ENCODE measurements at regions not wholly inside any gene's neighbourhood (a gene's known extent, or its start where the extent isn't known, plus 50 kb on each side); places are given as distances from the start of the nearest gene placed in this dataset.

DNA sequence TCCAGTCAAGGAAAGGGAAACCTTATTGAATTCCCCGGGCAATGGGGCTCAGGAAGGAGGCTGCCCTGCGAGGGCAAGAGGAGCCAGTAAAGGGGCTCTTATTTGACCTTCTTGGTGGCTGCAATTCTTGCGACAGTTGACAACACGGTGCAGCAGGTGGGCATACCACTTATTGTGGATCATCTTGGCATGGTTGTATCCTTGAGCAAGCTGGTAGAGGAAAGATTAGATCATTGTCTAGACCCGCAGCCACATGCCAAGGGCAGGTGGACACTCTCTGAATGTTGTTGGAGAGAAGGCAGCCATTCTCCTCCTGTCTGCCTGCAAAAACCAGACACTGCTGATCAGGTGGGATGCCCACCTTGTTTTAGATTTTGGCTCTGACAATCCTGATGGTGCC, 170.2 kb upstream of the CHST9 start:
- WGBS, 4 donors, result 82 to 94% (median 89%) methylated on average over 5 of the region's 5 CpGs
- no peak for DNase-seq
- Histone ChIP-seq H3K27me3 (peaks cover 0 to 4% (median 0%) of the 10 kb centered on the region in 9 donors), H3K4me1 (no peaks in the 10 kb centered on the region), H3K4me3 (no peak overlapping the region), H3K36me3 (no peaks in the 10 kb centered on the region), H3K27ac (no peak overlapping the region), H3K9me3 (no peaks in the 10 kb centered on the region)
- ATAC-seq, result no peak
- intact Hi-C loops (cut with DNase I), result no loop called here
- no peak for TF ChIP-seq POLR2A (IDR thresholded peaks at IDR 0.05)
- TF ChIP-seq, protein P1, sequence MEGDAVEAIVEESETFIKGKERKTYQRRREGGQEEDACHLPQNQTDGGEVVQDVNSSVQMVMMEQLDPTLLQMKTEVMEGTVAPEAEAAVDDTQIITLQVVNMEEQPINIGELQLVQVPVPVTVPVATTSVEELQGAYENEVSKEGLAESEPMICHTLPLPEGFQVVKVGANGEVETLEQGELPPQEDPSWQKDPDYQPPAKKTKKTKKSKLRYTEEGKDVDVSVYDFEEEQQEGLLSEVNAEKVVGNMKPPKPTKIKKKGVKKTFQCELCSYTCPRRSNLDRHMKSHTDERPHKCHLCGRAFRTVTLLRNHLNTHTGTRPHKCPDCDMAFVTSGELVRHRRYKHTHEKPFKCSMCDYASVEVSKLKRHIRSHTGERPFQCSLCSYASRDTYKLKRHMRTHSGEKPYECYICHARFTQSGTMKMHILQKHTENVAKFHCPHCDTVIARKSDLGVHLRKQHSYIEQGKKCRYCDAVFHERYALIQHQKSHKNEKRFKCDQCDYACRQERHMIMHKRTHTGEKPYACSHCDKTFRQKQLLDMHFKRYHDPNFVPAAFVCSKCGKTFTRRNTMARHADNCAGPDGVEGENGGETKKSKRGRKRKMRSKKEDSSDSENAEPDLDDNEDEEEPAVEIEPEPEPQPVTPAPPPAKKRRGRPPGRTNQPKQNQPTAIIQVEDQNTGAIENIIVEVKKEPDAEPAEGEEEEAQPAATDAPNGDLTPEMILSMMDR (IDR thresholded peaks at IDR 0.05), result no peak

DNA sequence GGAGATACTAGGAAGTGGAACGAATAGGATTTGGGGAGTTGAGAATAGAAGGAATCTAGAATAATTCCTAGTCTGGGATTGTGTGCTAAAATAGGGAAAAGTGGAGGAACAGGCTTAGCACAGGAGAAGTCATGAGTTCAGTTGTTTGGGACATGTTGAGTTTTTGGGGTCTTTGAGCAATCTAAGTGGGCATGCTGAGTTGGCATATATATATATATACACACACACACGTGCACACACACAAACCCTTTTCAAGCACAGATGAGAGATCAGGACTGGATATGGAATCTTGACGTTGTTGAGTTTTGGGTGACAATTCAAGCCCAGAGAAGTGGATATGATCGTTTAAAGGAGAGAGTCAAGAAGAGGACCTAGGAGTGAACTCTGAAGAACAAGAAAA, 168.2 kb upstream of the CHST9 start:
- Histone ChIP-seq H3K4me1 (no peaks in the 10 kb centered on the region), H3K36me3 (no peaks in the 10 kb centered on the region), H3K27ac (no peak overlapping the region), H3K27me3 (peaks cover 0 to 9% (median 0%) of the 10 kb centered on the region in 9 donors), H3K9me3 (no peaks in the 10 kb centered on the region), H3K4me3 (no peak overlapping the region)
- DNase-seq, result no peak
- ATAC-seq, result no peak
- intact Hi-C loops (cut with DNase I), result no loop called here
- no peak for TF ChIP-seq POLR2A (IDR thresholded peaks at IDR 0.05)
- TF ChIP-seq, protein P1 (IDR thresholded peaks at IDR 0.05), result no peak
- WGBS, 4 donors, result 77 to 83% (median 80%) methylated on average over 4 of the region's 4 CpGs

DNA sequence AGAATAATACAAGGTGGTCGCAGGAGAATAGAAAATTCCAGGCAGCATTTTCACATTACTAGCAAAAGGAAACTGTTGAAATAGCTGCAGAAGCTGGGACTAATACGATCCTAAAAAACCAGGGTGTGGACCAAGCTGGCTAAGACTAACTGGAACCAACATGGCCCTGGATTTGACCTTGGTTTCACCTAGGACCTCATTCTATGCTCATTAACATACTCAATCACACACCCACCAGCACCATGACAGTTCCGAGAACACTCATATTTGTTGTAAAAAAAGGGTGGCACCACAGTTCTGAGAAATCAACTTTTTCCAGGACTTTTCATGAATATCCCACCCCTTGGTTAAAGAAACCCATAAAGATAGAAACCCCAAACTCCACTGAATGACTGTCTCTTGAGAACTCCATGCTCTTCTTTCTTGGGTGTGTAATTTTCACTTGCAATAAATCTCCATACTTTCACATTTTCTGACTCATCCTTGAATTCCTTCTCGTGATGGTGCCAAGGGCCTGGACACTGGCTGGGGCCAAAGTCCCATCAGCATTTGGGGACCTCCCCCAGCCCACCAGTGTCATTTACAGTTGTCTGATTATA, 164.3 kb upstream of the CHST9 start:
- TF ChIP-seq, protein P1 (IDR thresholded peaks at IDR 0.05), result no peak
- TF ChIP-seq POLR2A (IDR thresholded peaks at IDR 0.05), result no peak
- H3K4me1 ChIP-seq, result no peaks in the 10 kb centered on the region
- H3K9me3 ChIP-seq, result no peaks in the 10 kb centered on the region
- peaks cover 0 to 9% (median 0%) of the 10 kb centered on the region in 9 donors for H3K27me3 ChIP-seq
- H3K27ac ChIP-seq, result no peak overlapping the region
- intact Hi-C loops (cut with DNase I), result no loop called here
- H3K4me3 ChIP-seq, result no peak overlapping the region
- 80 to 88% (median 85%) methylated on average over 4 of the region's 4 CpGs for WGBS, 4 donors
- no peaks in the 10 kb centered on the region for H3K36me3 ChIP-seq
- DNase-seq, result no peak
- no peak for ATAC-seq

DNA sequence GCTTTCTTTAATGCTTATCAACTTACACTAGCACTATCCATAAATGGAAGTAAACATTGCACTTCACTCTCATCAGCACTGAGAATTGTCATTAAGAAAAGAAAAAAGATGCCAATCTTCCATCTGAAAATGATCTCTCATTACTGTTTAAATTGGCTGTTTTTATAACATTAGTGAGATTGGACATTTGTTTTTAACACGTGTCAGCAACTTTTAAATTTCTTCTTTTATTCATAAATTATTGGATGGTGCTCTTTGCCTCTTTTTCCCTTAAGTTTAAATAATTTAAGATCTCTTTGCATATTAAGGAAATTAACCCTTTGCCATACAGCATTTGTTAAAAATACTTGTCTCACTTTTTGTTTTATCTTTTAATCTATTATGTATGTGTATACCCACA, 146.5 kb upstream of the CHST9 start:
- H3K9me3 ChIP-seq, result no peaks in the 10 kb centered on the region
- H3K36me3 ChIP-seq, result no peaks in the 10 kb centered on the region
- DNase-seq (no peak), ATAC-seq (no peak)
- H3K27me3 ChIP-seq, result no peaks in the 10 kb centered on the region
- no peak overlapping the region for H3K27ac ChIP-seq
- no peaks in the 10 kb centered on the region for H3K4me1 ChIP-seq
- TF ChIP-seq, protein P1 (IDR thresholded peaks at IDR 0.05), result no peak
- no peak for TF ChIP-seq POLR2A (IDR thresholded peaks at IDR 0.05)
- H3K4me3 ChIP-seq, result no peak overlapping the region
- 80 to 94% (median 88%) methylated on average over 1 of the region's 1 CpG for WGBS, 4 donors
- intact Hi-C loops (cut with DNase I), result no loop called here
